ENCODE measurements at regions not wholly inside any gene's neighbourhood (a gene's known extent, or its start where the extent isn't known, plus 50 kb on each side); places are given as distances from the start of the nearest gene placed in this dataset.

DNA sequence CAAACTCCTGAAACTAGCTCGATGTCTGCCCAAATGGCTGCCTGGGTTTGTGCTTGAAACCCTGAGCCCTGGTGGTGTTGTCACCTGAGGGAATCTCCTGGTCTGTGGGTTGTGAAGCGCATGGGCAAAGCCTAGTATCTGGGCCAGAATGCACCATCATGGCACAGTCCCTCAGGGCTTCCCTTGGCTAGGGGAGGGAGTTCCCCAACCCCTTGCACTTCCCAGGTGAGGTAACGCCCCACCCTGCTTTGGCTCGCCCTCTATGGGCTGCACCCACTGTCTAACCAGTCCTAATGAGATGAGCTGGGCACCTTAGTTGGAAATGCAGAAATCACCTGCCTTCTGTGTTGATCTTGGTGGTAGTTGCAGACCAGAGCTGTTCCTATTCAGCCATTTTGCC, 152.9 kb upstream of the MAP3K7 start:
- no peaks in the 10 kb centered on the region for H3K36me3 ChIP-seq
- H3K9me3 ChIP-seq, result peaks cover 0 to 13% (median 0%) of the 10 kb centered on the region in 12 donors
- no peaks in the 10 kb centered on the region for H3K27me3 ChIP-seq
- TF ChIP-seq, protein P1, sequence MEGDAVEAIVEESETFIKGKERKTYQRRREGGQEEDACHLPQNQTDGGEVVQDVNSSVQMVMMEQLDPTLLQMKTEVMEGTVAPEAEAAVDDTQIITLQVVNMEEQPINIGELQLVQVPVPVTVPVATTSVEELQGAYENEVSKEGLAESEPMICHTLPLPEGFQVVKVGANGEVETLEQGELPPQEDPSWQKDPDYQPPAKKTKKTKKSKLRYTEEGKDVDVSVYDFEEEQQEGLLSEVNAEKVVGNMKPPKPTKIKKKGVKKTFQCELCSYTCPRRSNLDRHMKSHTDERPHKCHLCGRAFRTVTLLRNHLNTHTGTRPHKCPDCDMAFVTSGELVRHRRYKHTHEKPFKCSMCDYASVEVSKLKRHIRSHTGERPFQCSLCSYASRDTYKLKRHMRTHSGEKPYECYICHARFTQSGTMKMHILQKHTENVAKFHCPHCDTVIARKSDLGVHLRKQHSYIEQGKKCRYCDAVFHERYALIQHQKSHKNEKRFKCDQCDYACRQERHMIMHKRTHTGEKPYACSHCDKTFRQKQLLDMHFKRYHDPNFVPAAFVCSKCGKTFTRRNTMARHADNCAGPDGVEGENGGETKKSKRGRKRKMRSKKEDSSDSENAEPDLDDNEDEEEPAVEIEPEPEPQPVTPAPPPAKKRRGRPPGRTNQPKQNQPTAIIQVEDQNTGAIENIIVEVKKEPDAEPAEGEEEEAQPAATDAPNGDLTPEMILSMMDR (IDR thresholded peaks at IDR 0.05), result no peak
- TF ChIP-seq POLR2A (IDR thresholded peaks at IDR 0.05), result no peak
- ATAC-seq, result no peak
- intact Hi-C loops (cut with DNase I), result no loop called here
- H3K4me1 ChIP-seq, result no peaks in the 10 kb centered on the region
- no peak overlapping the region for H3K4me3 ChIP-seq
- H3K27ac ChIP-seq, result no peak overlapping the region
- WGBS, 4 donors, result 56 to 68% (median 58%) methylated on average over 4 of the region's 4 CpGs
- DNase-seq, result no peak

DNA sequence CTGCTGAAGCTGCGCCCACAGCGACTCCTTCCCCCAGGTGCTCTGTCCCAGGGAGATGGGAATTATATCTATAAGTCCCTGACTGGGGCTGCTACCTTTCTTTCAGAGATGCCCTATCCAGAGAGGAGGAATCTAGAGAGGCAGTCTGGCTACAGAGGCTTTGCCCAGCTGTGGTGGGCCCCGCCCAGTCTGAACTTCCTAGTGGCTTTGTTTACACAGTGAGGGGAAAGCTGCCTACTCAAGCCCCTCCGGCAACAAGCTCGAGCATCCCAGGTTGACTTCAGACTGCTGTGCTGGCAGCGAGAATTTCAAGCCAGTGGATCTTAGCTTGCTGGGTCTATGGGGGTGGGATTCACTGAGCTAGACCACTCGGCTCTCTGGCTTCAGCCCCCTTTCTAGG, 152.5 kb upstream of the MAP3K7 start:
- no peak for TF ChIP-seq POLR2A (IDR thresholded peaks at IDR 0.05)
- TF ChIP-seq, protein P1 (IDR thresholded peaks at IDR 0.05), result no peak
- H3K9me3 ChIP-seq, result peaks cover 0 to 15% (median 0%) of the 10 kb centered on the region in 12 donors
- intact Hi-C loops (cut with DNase I), result no loop called here
- ATAC-seq (no peak), DNase-seq (no peak)
- H3K4me1 ChIP-seq, result no peaks in the 10 kb centered on the region
- WGBS, 4 donors, result 63 to 77% (median 70%) methylated on average over 5 to 7 of the region's 7 CpGs
- H3K36me3 ChIP-seq, result no peaks in the 10 kb centered on the region
- H3K4me3 ChIP-seq, result no peak overlapping the region
- H3K27me3 ChIP-seq, result no peaks in the 10 kb centered on the region
- H3K27ac ChIP-seq, result no peak overlapping the region

DNA sequence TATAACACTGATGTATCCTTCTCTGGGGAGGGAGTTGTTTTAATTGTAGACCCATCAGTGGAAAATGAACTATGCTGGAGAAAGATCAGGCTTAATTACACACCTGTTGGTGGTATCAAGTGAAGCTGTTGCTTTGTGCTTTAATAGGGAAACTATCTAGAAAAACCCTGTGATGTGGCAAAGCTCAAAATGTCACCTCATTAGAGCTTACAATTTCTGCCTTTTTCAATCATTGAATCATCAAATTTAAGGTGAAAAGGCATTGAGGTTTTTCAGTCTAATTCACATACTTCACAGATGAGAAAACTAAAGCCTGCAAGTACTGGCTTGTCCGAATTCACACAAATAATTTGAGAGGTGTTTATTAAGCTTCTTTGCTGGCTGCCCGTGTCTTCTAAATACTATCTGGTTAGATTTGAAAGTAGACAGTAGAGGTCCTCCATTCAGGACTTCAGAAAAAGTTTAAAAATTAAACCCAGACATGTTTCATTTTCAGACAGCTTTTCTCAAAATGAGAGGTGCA, 143.3 kb upstream of the MAP3K7 start:
- intact Hi-C loops (cut with DNase I), result no loop called here
- TF ChIP-seq POLR2A (IDR thresholded peaks at IDR 0.05), result no peak
- TF ChIP-seq, protein P1 (IDR thresholded peaks at IDR 0.05), result no peak
- ATAC-seq (no peak), DNase-seq (no peak)
- Histone ChIP-seq H3K9me3 (peaks cover 0 to 13% (median 0%) of the 10 kb centered on the region in 12 donors), H3K36me3 (no peaks in the 10 kb centered on the region), H3K4me1 (no peaks in the 10 kb centered on the region), H3K27me3 (no peaks in the 10 kb centered on the region), H3K4me3 (no peak overlapping the region), H3K27ac (no peak overlapping the region)
- WGBS, 4 donors, result 81 to 87% (median 85%) methylated on average over 2 of the region's 2 CpGs

DNA sequence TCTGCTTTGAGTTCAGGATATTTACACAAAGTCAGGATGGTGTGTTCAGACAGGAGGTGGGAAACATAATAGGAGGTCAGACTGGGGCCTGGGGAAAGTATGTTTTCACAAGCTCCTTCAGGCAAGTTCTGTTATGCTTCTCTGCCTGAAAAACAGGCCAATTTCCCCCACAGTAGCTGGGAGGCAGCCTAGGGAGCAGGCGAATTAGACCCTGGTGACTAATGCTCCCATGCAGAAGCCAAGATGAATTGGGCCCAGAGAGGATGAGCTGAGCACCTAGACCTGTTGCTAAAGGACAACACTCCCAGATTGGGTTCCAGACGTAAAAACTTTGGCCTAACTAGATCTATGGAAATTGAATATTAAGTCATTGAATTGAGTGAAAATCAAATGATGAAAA, 142.2 kb upstream of the MAP3K7 start:
- no peaks in the 10 kb centered on the region for H3K27me3 ChIP-seq
- no peak for TF ChIP-seq POLR2A (IDR thresholded peaks at IDR 0.05)
- TF ChIP-seq, protein P1 (IDR thresholded peaks at IDR 0.05), result no peak
- intact Hi-C loops (cut with DNase I), result no loop called here
- WGBS, 4 donors, result 72 to 82% (median 77%) methylated on average over 2 of the region's 2 CpGs
- H3K36me3 ChIP-seq, result no peaks in the 10 kb centered on the region
- DNase-seq (no peak), ATAC-seq (no peak)
- H3K4me1 ChIP-seq, result no peaks in the 10 kb centered on the region
- peaks cover 0 to 3% (median 0%) of the 10 kb centered on the region in 12 donors for H3K9me3 ChIP-seq
- H3K4me3 ChIP-seq, result no peak overlapping the region
- no peak overlapping the region for H3K27ac ChIP-seq
